HG03139 (cell line): ENCODE measurements at regions not wholly inside any gene's neighbourhood (a gene's known extent, or its start where the extent isn't known, plus 50 kb on each side); places are given as distances from the start of the nearest gene placed in this dataset.
"Not testable (repeated sequence)": the region's sequence is repeated elsewhere in the genome, so short reads cannot be mapped to it uniquely, and the experiment has no call there.

Experiments used
- ATAC-seq: cut with Tn5 transposase; IDR thresholded peaks from one replicate; pipeline ENCODE4 v1.9.1; 2021; ENCODE audit not compliant: unreplicated experiment

- ATAC-seq: not testable (repeated sequence)
Measured at GRCh38 chr11:33971530-33971929, 79.7 kb upstream of the LMO2 start.

GRCh38 chr11:33970984-33971466 is 79.1 kb upstream of the LMO2 start:
- no peak for ATAC-seq

- no peak for ATAC-seq
Measured at GRCh38 chr11:33967451-33967850, 75.6 kb upstream of the LMO2 start.

GRCh38 chr11:33965032-33965431 is 73.2 kb upstream of the LMO2 start:
- no peak for ATAC-seq

GRCh38 chr11:33959855-33960400 is 68.1 kb upstream of the LMO2 start:
- no peak for ATAC-seq

- no peak for ATAC-seq
Measured at GRCh38 chr11:33957304-33957917, 65.5 kb upstream of the LMO2 start.

GRCh38 chr11:33956611-33957010 is 64.7 kb upstream of the LMO2 start:
- ATAC-seq: no peak

- no peak for ATAC-seq
Measured at GRCh38 chr11:33953289-33953688, 61.4 kb upstream of the LMO2 start.

- ATAC-seq: no peak
Measured at GRCh38 chr11:33952805-33953204, 60.9 kb upstream of the LMO2 start.

- no peak for ATAC-seq
Measured at GRCh38 chr11:33949252-33949913, 57.5 kb upstream of the LMO2 start.

GRCh38 chr11:33948494-33948893 is 56.6 kb upstream of the LMO2 start:
- ATAC-seq: no peak

- not testable (repeated sequence) for ATAC-seq
Measured at GRCh38 chr11:33947918-33948317, 56.0 kb upstream of the LMO2 start.

- no peak for ATAC-seq
Measured at GRCh38 chr11:33946930-33947329, 55.1 kb upstream of the LMO2 start.

- ATAC-seq: no peak
Measured at GRCh38 chr11:33945481-33946268, 53.8 kb upstream of the LMO2 start.

- no peak for ATAC-seq
Measured at GRCh38 chr11:33944693-33945424, 53.0 kb upstream of the LMO2 start.

- ATAC-seq: no peak
Measured at GRCh38 chr11:33944345-33944692, 52.4 kb upstream of the LMO2 start.

GRCh38 chr11:33942954-33943353 is 51.1 kb upstream of the LMO2 start:
- no peak for ATAC-seq

GRCh38 chr11:33941637-33942160 is 49.8 kb upstream of the LMO2 start:
- no peak for ATAC-seq
